ENCODE measurements at regions not wholly inside any gene's neighbourhood (a gene's known extent, or its start where the extent isn't known, plus 50 kb on each side); places are given as distances from the start of the nearest gene placed in this dataset.
A peak's percentile ranks its signal among the peaks of the same experiment; 100 is the strongest.
"Not testable (repeated sequence)": the region's sequence is repeated elsewhere in the genome, so short reads cannot be mapped to it uniquely, and the experiment has no call there.

DNA sequence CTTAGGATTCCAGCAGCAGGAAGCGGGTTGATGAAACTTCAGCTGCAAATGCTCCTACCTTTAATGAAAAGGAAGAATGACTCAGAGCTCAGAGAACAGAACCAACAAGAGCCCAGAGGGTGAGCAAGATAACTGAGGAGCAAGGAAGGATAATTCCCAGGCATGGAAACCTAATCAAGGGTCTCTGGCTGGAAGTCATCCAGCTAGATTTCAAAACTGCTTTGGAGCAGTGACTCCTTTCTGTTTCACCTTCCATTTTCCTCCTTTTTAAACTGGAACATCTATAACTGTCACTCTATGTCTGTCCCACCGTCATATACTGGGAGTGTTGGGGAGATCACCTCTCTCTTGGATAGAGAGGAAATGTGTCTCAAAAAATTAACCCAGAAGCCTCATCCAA, 148.4 kb upstream of the RAB6C start:
- DNase-seq (ENCODE audit: low read depth, low spot score): no peak

DNA sequence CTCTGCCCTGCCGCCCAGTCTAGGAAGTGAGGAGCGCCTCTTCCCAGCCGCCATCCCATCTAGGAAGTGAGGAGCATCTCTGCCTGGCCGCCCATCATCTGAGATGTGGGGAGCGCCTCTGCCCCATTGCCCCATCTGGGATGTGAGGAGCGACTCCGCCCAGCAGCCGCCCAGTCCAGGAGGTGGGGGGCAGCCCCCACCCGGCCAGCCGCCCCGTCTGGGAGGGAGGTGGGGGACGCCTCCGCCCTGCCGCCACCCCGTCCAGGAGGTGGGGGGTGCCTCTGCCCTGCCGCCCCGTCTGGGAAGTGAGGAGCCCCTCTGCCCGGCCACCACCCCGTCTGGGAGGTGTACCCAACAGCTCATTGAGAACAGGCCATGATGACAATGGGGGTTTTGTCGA, 146.0 kb upstream of the RAB6C start:
- DNase-seq (ENCODE audit: low read depth, low spot score): not testable (repeated sequence)

DNA sequence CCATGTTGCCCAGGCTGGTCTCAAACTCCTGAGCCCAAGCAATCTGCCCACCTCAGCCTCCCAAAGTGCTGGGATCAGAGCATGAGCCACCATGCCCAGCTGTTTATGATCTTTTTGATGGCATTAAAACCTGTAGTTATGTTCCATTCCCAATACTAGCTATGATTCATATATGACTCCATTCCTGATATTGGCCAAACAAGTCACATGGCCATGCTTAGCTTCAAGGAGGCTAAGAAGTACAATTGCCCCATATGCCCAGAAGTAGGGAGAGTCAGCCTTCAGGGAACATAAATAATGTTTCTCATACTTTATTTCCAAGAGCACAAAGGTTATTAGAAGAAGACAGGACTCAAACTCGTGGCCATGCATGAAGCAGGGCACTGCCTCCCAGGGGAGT, 132.4 kb upstream of the RAB6C start:
- DNase-seq (ENCODE audit: low read depth, low spot score): no peak

DNA sequence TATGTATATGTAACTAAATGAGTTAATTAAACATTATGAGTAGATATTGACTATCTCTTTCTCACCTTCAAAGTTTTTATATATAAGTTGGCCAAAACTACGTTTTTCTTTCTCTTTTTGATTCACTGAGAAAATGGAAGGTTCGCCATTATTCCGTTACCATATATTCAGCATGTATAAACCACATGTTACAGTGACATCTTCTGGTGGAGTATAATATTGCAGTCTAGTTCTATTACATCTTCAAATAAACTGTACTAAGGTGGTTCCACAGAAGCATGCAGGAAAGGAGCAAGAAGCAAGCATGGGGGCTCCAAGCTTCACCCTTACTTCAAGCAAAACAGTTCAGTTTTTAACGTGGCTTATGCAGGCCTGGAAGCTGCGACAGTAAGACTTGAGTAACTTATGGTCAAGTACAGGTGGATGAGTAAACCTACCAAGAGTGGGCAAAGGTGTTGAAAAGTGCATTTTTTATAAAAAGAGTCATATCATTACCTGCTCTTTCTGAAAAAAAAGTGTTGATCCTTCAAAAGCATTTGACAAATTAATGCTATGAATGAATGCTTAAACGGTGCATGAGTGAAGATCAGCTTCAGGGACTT, 129.8 kb upstream of the RAB6C start:
- DNase-seq (ENCODE audit: low read depth, low spot score): no peak

DNA sequence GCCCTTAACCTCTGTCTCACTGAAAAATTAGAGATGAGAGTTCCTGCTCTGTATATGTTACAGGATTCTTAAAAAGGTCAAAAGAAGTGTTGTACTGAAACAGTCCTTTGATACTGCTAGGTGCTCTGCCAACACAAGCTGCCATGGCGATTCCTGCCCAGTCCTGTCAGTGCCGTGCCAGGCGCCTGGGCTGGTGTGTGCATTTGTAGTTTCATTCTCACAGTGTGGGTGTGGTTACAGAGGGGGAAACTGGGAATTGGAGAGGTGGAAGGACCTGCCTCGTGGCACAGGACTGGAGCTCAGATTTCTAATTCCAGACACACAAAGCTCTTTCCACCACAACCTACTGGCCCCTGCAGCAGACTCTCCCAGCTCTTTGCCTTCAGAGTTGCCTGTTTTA, 122.3 kb upstream of the RAB6C start:
- no peak for DNase-seq (ENCODE audit: low read depth, low spot score)

DNA sequence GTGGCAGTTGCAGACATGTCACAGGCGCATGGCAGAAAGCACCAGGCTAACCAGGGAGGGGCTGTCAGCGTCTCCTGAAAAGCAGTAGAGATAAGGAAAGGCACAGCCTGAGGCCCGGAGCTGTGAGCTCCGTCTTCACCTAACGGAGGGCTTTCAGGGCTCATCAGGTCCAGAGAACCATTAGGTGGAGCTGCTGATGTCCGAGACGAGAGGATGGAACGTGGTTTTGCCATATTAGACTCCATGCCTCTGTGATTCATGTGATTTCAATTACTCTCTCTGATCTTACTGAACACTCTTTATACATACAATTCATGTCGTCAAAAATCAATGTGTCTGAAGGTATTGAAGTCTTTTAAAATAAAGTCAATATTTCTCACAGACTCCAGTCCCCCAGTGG, 120.3 kb upstream of the RAB6C start:
- no peak for DNase-seq (ENCODE audit: low read depth, low spot score)

DNA sequence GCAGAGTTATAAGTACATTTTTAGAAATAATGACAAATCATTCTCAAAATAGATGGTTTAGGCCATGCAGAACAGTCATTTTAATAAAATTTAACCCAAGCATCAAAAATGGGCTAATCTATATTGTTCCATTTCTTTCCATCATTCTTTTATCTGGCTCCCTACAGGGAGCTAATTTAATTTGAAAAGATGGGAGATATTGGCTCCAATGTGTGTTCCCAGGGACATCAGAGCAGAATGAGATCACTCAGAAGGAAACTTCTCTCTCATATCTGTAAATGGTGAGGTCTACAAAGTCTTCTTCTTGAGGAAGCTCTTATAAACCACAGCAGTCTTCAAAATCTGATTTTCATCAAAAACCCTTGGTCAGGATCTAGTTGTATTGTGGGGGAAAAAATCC, 119.4 kb upstream of the RAB6C start:
- no peak for DNase-seq (ENCODE audit: low read depth, low spot score)

DNA sequence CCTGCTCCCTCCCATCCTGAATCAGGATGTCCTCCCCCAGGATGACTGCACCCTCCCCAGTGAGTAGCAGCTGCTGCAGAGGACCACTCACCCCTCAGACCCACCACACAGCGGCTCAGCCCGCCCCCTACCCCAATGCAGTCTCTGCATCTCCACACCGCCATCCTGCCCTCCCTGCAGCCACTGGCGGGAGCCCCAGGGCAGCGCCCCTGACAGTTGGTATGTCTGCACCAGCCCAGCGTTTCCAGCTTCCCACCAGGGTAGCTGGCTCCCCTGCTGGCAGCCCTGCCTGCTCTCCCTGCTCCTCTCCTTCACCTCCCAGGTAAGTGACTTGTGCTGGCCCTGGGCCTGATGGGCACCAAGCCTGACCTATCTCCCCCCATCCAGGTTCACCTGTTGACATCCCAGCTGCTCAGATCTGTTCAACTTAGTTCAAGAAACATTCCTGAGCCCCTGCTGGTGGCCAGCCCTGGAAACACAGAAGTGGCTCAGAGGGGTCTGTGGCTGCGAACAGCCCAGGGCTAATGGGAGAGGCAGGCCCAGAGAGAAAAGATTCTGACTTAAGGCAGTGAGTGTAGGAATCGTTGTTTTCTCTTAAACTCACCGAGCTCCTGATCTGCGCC, 117.7 kb upstream of the RAB6C start:
- peak; percentile 66 for DNase-seq (ENCODE audit: low read depth, low spot score)

DNA sequence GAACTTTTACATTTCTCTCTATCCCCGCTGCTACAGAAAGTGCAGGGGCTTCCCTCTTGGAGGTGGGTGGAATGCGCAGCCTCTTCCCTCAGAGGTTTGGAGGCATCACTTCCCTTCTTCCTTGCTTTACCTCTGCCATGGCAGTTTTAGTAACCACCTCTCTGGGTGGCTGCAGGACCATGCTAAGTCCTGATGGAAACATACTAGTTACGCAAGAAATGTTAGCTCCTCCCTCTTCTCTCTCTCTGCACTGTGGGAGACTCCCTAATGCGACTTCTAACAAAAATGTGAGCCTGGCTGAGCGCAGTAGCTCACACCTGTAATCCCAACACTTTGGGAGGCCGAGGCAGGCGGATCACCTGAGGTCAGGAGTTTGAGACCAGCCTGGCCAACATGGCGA, 116.8 kb upstream of the RAB6C start:
- no peak for DNase-seq (ENCODE audit: low read depth, low spot score)

DNA sequence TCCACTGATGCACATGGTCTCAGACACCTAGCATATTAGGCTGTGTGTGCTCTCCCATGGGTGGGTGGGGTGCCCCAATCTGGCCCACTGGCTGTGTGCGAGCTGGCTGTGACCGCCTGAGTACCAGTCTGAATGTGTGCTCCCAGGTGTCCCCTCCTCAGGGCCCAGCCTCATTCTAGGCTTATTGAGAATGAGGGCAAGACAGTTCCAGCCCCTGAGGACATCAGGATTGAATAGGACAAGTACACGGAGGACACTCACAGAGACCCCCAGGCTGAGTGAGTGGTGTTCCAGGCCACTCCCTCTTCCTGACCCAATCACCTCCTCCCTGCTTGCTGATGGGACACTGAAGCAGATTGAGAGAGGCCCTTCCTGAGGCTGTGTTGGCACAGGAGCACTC, 116.1 kb upstream of the RAB6C start:
- no peak for DNase-seq (ENCODE audit: low read depth, low spot score)

DNA sequence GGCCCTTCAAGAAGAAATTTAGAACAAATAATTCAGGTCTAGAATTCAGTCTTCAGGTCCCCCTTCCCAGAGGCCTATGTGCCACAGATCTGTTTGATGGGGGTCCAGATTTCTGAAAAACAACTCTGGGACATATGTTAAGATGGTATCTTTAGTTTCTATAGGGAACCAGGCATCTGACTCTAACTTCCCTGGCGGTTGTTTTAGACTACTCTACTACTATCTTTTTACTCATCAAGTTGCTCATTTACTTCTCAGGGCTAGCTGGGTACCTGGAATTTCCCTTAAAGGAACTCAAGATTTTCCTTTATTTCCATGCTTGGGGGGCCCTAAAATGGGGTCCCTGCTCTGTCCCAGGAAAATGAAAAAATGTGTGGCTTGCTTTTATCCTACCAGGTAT, 114.7 kb upstream of the RAB6C start:
- no peak for DNase-seq (ENCODE audit: low read depth, low spot score)

DNA sequence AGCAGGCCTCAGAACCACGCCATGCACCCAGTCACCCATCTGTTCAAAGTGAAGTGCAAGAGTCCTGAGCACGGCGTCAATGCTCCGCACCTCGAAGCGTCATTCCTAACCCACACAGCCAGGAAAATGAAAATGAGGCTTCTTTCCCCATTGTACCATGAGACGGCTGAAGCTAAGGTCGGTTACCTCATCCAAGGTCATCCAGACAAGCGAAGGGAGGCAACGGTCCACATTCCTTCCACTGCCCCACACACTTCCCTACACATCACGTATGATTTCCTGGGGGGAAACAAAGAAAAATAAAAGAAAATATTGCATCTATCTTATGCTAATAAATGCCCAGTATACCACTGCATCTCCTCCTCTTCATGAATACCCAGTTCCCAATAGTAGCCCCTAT, 113.5 kb upstream of the RAB6C start:
- no peak for DNase-seq (ENCODE audit: low read depth, low spot score)

DNA sequence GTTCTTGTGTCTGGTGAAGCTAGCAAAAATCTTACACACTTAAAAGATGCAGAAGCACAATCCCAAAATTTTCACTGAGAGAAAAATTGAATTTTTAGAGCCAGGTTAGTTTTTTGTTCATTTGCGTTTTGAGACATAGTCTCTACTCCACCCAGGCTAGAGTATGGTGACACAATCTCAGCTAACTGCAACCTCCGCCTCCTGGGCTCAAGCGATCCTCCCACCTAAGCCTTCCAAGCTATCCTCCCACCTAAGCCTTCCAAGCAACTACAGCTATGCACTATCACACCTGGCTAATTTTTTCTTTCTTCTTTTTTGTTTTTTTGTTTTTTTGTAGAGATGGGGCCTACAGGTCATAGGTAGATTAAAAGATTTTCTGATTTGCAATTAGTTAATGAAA, 113.1 kb upstream of the RAB6C start:
- no peak for DNase-seq (ENCODE audit: low read depth, low spot score)

DNA sequence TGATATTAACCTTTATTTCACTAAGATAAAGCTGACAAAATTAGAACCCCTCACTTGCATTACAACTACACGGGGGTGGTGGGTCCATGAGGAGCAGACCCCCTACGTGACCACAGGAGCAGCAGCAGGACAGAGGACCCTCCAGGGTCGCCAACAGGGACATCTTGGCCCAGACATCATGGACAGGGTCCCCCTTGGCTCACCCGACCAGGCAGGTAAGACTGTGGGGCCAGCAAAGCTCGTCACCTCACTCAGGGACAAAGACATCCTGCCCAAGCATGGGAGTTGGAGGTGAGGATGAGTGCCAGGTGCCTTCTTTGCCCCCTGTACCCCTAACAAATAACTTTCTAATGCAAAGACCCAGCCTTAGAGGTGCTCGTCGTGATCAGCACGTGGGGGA, 111.3 kb upstream of the RAB6C start:
- no peak for DNase-seq (ENCODE audit: low read depth, low spot score)

DNA sequence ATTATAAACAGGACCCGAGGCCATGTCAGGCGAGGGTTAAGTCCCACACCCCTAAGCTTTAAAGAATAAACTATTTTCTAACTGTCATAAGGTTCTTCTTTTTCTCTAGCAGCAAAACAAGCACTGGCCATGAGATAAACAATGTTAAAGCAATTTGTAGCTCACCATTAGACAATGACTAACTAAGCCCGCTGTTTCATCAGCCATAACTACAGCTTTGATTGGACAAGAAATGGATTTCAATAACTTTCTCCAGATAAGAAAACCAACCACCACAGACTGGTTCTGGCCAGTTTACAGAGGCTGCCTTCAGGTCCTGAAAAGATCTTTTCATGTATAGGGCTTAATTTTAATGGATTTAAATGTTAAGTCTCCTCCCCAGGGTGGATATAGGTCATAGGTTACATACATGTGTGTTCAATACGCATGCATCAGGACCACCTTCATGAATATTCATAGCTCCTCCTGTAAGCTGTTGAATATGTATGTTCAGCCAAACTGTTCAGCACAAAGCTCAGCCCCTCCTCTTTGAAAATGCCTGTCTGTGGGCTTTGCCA, 108.7 kb upstream of the RAB6C start:
- no peak for DNase-seq (ENCODE audit: low read depth, low spot score)

DNA sequence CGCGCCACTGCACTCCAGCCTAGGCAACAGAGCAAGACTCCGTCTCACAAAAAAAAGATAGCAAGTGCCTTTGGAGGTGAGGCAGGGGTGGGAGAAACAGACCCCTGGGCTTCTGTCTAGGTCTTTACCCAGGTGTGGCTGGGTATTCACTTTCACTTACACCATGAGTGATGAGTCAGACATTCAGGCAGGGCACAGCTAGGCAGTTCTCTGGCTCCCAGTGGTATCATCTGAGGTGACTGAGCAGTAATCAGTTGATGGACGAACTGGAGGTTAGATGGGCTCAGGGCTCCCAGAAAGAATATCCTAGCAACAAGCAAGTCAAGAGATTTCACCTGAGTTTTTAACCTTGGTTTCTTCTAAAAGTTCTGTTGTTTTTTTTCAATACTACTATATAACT, 107.0 kb upstream of the RAB6C start:
- no peak for DNase-seq (ENCODE audit: low read depth, low spot score)

DNA sequence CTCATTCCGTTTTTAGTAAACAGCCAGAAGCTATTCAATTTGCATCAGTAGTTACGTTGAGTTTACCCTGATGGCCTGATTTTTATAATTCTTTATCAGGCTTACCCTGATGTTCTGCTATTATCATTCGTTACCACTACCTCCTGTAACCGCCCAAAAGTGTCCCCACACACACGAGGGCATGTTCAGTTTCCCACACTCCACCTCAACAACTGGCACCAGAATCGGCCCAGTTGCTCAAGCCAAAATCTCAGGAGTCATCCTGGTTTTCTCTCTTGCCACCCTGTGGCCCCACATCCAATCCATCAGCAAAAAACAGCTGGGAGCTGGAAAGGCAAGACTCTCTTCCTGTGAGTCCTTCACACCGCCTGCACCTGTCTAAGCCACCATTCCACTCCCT, 102.9 kb upstream of the RAB6C start:
- DNase-seq (ENCODE audit: low read depth, low spot score): no peak

DNA sequence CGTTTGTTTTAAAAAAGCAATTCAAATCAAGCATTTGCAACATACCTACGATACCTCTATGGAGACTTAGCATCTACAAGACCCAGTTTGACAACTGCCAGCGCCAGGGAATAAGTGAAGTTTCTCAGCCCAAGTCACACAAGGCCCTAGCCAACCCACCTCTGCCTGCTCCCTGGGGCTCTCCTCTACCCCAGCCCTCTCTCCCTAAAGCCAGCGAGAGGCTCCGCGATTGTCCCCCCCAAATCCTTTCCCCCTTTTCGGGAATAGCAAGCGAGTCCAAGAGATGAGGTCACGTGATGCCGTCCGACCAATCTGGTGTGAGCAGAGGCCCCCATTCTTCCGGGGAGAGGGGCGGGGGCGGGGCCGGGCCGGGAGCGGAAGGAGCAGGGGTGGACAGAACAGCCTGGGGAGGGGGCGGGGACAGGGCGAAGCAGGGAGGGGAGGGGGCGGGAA, 102.2 kb upstream of the RAB6C start:
- DNase-seq (ENCODE audit: low read depth, low spot score): peak; percentile 85

DNA sequence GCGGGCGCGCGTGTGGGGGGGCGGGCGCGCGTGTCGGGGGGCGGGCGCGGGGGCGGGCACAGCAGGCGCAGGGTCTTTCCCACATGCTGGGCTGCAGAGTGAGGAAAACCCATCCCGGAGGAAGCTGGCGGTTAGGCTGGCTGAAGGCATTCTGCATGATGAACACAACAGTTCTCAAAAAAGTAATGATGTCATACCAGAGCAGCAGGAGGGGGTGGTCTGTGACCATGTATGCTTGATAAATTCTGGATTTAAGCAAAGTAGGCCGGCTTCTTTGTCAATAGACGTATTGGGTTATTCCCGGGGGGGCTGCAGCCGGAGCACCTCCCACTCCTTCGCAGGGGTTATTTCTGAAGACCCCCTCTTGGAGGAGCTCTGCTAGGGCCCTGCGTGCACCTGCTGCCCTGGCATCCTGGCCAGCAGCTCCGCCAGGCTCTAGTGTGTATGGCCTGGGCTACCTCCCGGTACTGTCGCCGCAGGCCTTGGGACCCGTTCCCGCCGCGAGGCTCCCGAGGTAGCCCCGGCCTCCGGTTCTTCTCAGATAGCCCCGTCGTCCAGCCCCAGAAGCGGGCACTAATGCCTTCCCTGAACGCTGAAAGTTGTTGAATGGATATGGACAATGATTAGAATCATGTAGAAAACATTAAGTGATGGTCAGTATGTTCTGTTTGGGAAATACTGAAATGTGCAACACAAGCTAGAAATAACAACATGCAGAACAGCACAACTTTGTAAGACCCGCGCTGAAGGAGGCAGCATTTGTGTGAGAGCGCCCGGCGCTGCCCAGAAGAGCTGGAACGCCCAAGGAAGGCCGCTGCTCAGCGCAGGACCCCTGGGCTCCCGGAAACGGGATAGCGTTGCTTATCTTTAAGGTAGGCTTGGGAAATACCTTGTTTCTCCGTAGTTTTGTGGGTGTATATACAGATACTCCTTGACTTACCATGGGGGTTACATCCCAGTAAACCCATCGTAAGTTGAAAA, 101.4 kb upstream of the RAB6C start:
- peak; percentile 44 for DNase-seq (ENCODE audit: low read depth, low spot score)

DNA sequence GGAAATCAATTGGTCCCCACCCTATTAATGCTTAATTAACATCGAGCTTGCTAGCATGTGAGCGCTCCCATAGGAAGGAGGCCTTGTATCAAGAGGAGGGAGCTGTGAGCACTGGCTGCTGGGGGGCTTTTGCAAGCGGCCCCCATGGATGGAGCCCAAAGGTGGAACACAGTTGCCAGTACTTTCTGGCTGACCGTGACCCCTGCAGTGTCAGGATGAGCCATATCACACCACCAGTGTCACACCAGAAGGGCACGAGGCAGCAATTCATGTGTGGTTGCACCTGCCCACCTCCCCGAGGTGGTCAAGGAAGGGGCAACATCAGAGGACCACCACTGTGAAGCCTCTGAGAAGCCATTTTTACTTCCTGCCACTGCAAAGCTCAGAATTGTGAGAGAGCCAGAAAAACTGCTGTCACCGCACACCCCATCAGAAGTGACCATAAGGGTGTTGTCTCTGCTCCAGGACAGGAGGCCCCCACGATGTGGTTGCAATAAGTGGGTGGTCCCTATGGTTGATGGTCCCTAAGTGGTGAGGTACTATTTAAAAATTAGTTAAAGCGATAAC, 99.8 kb upstream of the RAB6C start:
- DNase-seq (ENCODE audit: low read depth, low spot score): no peak

DNA sequence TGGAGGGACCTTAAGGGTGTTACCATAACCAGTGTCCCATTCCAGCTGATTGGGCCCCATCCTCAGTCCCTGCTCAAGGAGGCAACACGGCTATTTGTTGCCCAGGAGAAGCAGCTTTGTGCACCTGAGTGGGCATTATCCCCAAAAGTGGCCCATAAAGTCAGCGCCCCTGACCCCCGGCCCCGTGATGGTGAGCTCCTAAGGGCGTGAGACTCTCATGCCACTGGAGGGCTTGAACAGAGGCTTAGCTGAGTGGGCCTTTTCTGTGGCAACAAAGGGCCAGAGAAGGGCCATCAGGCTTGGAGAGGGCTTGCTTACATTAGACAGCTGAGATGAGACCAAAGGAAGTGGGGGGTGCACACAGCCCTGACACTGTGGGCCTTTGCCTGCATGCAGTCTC, 99.2 kb upstream of the RAB6C start:
- DNase-seq (ENCODE audit: low read depth, low spot score): no peak

DNA sequence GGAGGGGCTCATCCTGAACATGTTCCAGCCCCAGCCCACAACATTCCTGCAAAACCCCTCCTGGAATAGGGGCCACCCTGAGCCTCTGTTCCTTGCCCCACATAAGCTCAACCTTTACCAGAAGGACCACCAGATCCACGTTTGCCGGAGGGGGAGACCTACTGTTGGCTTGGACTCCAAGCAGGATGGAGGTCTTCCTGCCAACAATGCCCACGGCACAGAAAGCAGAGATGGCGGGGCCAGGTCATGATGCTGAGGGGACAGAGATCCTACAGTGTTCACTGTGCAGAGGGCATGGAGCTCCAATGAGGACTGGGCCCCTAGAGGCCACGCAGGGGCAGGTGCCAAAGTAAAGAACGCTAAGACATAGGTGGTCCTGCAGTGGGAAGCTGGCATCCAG, 98.5 kb upstream of the RAB6C start:
- no peak for DNase-seq (ENCODE audit: low read depth, low spot score)
